ENCODE measurements at regions not wholly inside any gene's neighbourhood (a gene's known extent, or its start where the extent isn't known, plus 50 kb on each side); places are given as distances from the start of the nearest gene placed in this dataset.
"Not testable (repeated sequence)": the region's sequence is repeated elsewhere in the genome, so short reads cannot be mapped to it uniquely, and the experiment has no call there.

GRCh38 chr13:38283346-38283745, 66.3 kb upstream of the UFM1 start:
- no peak overlapping the region for H3K4me3 Mint-ChIP-seq
- no peaks in the 10 kb centered on the region for H3K27me3 Mint-ChIP-seq
- H3K4me1 Mint-ChIP-seq = no peaks in the 10 kb centered on the region
- POLR2A ChIA-PET = no interaction called here
- peaks cover 2% of the 10 kb centered on the region for H3K9me3 Mint-ChIP-seq
- DNase-seq = no peak
- H3K36me3 Mint-ChIP-seq (ENCODE audit: low read depth) = no peaks in the 10 kb centered on the region
- H3K27ac Mint-ChIP-seq = no peak overlapping the region
- CTCF ChIA-PET = no interaction called here

DNA sequence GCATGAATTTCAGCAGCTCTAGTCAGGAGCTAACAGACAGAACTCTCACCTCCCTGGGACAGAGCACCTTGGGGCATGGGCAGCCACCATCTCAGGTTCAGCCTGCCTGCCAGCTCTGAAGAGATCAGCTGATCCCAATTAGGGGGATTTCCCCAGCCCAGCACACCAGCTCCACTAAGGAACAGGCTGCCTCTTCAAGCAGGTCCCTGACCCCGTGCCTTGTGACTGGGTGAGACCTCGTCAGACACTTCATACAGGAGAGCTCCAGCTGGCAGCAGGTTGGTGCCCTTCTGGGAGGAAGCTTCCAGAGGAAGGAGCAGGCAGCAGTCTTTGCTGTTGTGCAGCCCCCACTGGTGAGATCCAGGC, 84.5 kb upstream of the UFM1 start:
- DNase-seq = no peak
- no peaks in the 10 kb centered on the region for H3K4me1 Mint-ChIP-seq
- H3K9me3 Mint-ChIP-seq = peaks cover 11% of the 10 kb centered on the region
- no peaks in the 10 kb centered on the region for H3K36me3 Mint-ChIP-seq (ENCODE audit: low read depth)
- ChIA-PET CTCF (no interaction called here), POLR2A (no interaction called here)
- H3K27ac Mint-ChIP-seq = no peak overlapping the region
- no peak overlapping the region for H3K4me3 Mint-ChIP-seq
- no peaks in the 10 kb centered on the region for H3K27me3 Mint-ChIP-seq

DNA sequence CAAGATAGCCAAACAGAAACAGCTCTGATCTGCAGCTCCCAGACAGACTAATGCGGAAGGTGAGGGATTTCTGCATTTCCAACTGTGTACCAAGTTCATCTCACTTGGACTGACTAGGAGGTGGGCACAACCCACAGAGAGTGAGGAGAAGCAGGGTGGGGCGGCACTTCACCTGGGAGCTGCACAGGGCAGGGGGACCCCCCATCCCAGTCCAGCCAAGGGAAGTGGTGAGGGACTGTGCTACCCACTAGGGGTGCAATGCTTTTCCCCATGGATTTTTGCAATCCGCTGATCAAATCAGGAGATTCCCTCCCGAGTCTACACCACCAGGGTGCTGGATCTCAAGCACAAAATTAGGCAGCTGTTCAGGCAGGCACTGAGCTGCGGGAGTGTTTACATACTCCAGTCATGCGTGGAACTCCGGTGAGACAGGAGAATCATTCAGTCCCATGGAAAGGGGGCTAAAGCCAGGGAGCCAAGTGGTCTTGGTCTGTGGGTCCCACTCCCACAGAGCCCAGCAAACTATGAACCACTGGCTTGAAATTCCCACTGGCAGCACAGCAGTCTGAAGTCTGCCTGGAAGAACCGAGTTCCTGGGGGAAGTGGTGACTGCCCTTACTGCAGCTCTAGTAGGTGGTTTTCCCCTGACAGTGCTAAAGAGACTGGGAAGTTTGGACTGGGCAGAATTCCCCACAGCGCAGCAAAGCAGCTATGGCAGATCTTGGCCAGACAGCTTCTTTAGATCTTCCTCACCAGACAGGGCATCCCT, 85.1 kb upstream of the UFM1 start:
- H3K36me3 Mint-ChIP-seq (ENCODE audit: low read depth) = no peaks in the 10 kb centered on the region
- H3K27me3 Mint-ChIP-seq = no peaks in the 10 kb centered on the region
- H3K9me3 Mint-ChIP-seq = peaks cover 11% of the 10 kb centered on the region
- H3K4me3 Mint-ChIP-seq = no peak overlapping the region
- POLR2A ChIA-PET = no interaction called here
- DNase-seq = no peak
- H3K4me1 Mint-ChIP-seq = no peaks in the 10 kb centered on the region
- CTCF ChIA-PET = no interaction called here
- H3K27ac Mint-ChIP-seq = no peak overlapping the region

GRCh38 chr13:38262211-38262610, 87.4 kb upstream of the UFM1 start:
- POLR2A ChIA-PET = no interaction called here
- no peak overlapping the region for H3K4me3 Mint-ChIP-seq
- no peaks in the 10 kb centered on the region for H3K36me3 Mint-ChIP-seq (ENCODE audit: low read depth)
- no peak for DNase-seq
- no peak overlapping the region for H3K27ac Mint-ChIP-seq
- H3K27me3 Mint-ChIP-seq = no peaks in the 10 kb centered on the region
- peaks cover 9% of the 10 kb centered on the region for H3K9me3 Mint-ChIP-seq
- CTCF ChIA-PET = no interaction called here
- no peaks in the 10 kb centered on the region for H3K4me1 Mint-ChIP-seq

- DNase-seq = no peak
- H3K4me3 Mint-ChIP-seq = no peak overlapping the region
- no peaks in the 10 kb centered on the region for H3K4me1 Mint-ChIP-seq
- POLR2A ChIA-PET = no interaction called here
- H3K27me3 Mint-ChIP-seq = no peaks in the 10 kb centered on the region
- no peaks in the 10 kb centered on the region for H3K9me3 Mint-ChIP-seq
- H3K36me3 Mint-ChIP-seq (ENCODE audit: low read depth) = no peaks in the 10 kb centered on the region
- H3K27ac Mint-ChIP-seq = no peak overlapping the region
- CTCF ChIA-PET = no interaction called here
These were observed 94.1 kb upstream of the UFM1 start for GRCh38 chr13:38255600-38255999.

GRCh38 chr13:38239874-38240273, 109.8 kb upstream of the UFM1 start:
- CTCF ChIA-PET = no interaction called here
- no peak for DNase-seq
- Mint-ChIP-seq H3K4me1 (no peaks in the 10 kb centered on the region), H3K27ac (no peak overlapping the region), H3K27me3 (no peaks in the 10 kb centered on the region), H3K36me3 (ENCODE audit: low read depth) (no peaks in the 10 kb centered on the region), H3K9me3 (peaks cover 3% of the 10 kb centered on the region), H3K4me3 (no peak overlapping the region)
- POLR2A ChIA-PET = no interaction called here

DNA sequence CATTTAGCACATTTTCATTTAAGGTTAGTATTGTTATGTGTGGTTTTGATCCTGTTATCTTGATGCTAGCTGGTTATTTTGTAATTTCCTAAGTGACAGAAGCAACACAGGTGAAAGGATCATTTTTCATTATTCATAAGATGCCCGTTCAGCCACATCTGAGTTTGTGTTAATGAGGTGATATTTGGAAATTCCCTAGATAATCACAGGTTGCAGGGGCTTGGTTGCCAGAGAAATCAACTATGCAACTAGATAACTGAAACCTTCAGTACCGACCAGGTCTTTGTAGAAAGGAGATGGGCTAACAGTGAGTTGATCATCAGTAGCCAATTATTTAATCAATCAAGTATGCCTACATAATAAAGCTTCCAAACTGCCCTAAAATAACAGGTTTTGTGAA, 121.3 kb upstream of the UFM1 start:
- H3K4me1 Mint-ChIP-seq = no peaks in the 10 kb centered on the region
- no peak for DNase-seq
- H3K4me3 Mint-ChIP-seq = no peak overlapping the region
- CTCF ChIA-PET = no interaction called here
- POLR2A ChIA-PET = no interaction called here
- no peak overlapping the region for H3K27ac Mint-ChIP-seq
- no peaks in the 10 kb centered on the region for H3K36me3 Mint-ChIP-seq (ENCODE audit: low read depth)
- H3K9me3 Mint-ChIP-seq = no peaks in the 10 kb centered on the region
- H3K27me3 Mint-ChIP-seq = no peaks in the 10 kb centered on the region

- Mint-ChIP-seq H3K4me3 (no peak overlapping the region), H3K9me3 (no peaks in the 10 kb centered on the region), H3K4me1 (no peaks in the 10 kb centered on the region), H3K27me3 (no peaks in the 10 kb centered on the region), H3K36me3 (ENCODE audit: low read depth) (no peaks in the 10 kb centered on the region), H3K27ac (no peak overlapping the region)
- ChIA-PET CTCF (no interaction called here), POLR2A (no interaction called here)
- no peak for DNase-seq
These were observed 123.2 kb upstream of the UFM1 start for GRCh38 chr13:38226496-38226895.

- no peaks in the 10 kb centered on the region for H3K27me3 Mint-ChIP-seq
- H3K36me3 Mint-ChIP-seq (ENCODE audit: low read depth) = no peaks in the 10 kb centered on the region
- POLR2A ChIA-PET = no interaction called here
- no peak overlapping the region for H3K27ac Mint-ChIP-seq
- no peak for DNase-seq
- H3K4me3 Mint-ChIP-seq = no peak overlapping the region
- CTCF ChIA-PET = no interaction called here
- H3K4me1 Mint-ChIP-seq = no peaks in the 10 kb centered on the region
- no peaks in the 10 kb centered on the region for H3K9me3 Mint-ChIP-seq
These were observed 126.6 kb upstream of the UFM1 start for GRCh38 chr13:38223089-38223488.

DNA sequence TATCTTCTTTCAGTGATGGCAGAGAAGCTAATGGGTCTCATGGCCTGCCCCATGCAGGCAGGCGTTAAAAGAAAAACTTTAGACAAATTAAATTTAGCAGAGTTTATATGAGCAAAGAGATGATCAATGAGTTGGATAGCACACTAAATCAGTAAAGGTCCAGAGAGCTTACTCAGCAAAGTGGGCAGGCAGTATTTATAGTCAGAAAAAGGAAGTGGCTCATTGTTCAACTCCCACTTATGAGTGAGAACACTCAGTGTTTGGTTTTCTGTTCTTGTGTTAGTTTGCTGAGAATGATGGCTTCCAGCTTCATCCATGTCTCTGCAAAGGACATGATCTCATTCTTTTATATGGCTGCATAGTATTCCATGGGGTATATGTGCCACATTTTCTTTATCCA, 128.5 kb upstream of the UFM1 start:
- H3K4me1 Mint-ChIP-seq; H3K4me3 Mint-ChIP-seq; H3K27me3 Mint-ChIP-seq; H3K36me3 Mint-ChIP-seq (ENCODE audit: low read depth); POLR2A ChIA-PET; CTCF ChIA-PET; H3K9me3 Mint-ChIP-seq; H3K27ac Mint-ChIP-seq; DNase-seq: not testable (repeated sequence)

- CTCF ChIA-PET = no interaction called here
- POLR2A ChIA-PET = no interaction called here
- Mint-ChIP-seq H3K27ac (no peak overlapping the region), H3K4me1 (no peaks in the 10 kb centered on the region), H3K36me3 (ENCODE audit: low read depth) (no peaks in the 10 kb centered on the region), H3K4me3 (no peak overlapping the region), H3K27me3 (no peaks in the 10 kb centered on the region), H3K9me3 (peaks cover 3% of the 10 kb centered on the region)
- DNase-seq = no peak
These were observed 133.5 kb upstream of the UFM1 start for GRCh38 chr13:38216181-38216580.

DNA sequence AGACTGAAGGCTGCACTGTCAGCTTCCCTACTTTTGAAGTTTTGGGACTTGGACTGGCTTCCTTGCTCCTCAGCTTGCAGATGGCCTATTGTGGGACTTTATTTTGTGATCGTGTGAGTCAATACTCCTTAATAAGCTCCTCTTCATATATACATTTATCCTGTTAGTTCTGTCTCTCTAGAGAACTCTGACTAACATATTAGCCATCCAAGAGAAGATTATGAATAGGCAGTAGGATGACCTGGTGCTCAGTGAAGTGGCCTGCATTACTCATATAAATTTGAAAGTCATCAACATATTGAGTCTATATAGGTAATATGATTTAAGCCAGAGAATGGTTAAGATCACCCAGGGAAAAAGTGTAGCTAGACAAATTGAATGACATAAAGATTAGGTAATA, 136.3 kb upstream of the UFM1 start:
- ChIA-PET POLR2A (no interaction called here), CTCF (no interaction called here)
- no peak overlapping the region for H3K4me3 Mint-ChIP-seq
- H3K9me3 Mint-ChIP-seq = peaks cover 3% of the 10 kb centered on the region
- no peak overlapping the region for H3K27ac Mint-ChIP-seq
- no peaks in the 10 kb centered on the region for H3K4me1 Mint-ChIP-seq
- DNase-seq = no peak
- no peaks in the 10 kb centered on the region for H3K36me3 Mint-ChIP-seq (ENCODE audit: low read depth)
- no peaks in the 10 kb centered on the region for H3K27me3 Mint-ChIP-seq

DNA sequence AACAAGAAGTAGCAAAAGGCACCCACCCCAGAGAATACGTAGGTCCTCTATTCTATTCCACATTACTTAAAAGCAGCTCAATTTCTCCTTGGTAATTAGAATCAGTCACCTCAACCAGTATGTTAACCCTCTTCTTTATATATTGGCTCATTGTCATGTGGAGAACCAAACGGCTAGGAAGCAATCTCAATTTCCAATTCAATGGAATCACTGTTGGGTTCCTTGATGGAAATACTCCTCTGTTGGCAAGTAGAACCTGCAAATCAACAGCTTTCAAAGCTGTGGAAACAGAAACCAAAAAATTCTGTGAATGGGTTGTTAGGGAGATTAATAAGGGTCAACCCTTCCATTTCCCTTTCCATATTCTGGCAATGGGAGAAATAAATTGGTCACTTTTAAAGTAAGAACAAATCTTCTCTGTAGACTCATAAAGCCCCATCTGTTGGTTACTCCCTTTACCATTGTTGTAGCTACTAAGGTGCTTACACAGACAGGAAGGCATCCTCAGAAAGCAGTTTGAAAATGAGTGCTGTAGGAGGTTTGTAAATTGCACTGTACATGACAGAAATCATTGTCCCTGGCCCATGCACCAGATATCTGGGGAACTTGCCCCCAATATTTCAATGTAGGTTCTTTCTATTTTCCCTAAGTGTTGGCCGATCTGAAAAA, 138.6 kb upstream of the UFM1 start:
- POLR2A ChIA-PET = no interaction called here
- Mint-ChIP-seq H3K27me3 (no peaks in the 10 kb centered on the region), H3K4me1 (no peaks in the 10 kb centered on the region), H3K9me3 (peaks cover 3% of the 10 kb centered on the region), H3K4me3 (no peak overlapping the region), H3K27ac (no peak overlapping the region), H3K36me3 (ENCODE audit: low read depth) (no peaks in the 10 kb centered on the region)
- CTCF ChIA-PET = no interaction called here
- DNase-seq = no peak

DNA sequence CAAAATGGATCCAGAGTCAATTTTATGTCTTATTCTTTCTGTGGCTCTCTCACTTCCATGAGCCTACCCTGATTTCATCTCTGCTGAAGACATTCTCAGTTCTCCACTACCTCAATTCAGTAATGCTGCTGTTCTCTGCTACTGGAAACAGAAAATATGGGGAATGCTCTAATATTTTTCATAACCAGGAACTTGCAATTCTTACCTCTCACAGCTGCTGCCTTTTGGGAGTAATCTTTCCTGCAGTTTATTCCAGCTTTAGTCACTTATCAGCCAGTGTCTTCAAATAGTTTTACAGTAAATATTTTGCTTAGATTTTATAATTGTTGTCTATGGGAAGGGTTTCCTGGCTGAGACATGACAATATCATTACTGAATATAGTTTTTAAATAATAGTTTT, 145.1 kb upstream of the UFM1 start:
- Mint-ChIP-seq H3K27ac (no peak overlapping the region), H3K4me3 (no peak overlapping the region), H3K9me3 (peaks cover 2% of the 10 kb centered on the region), H3K27me3 (no peaks in the 10 kb centered on the region), H3K4me1 (peaks cover 3% of the 10 kb centered on the region), H3K36me3 (ENCODE audit: low read depth) (no peaks in the 10 kb centered on the region)
- DNase-seq = no peak
- ChIA-PET CTCF (no interaction called here), POLR2A (no interaction called here)
